GM18951 (cell line): ENCODE measurements at regions not wholly inside any gene's neighbourhood (a gene's known extent, or its start where the extent isn't known, plus 50 kb on each side); places are given as distances from the start of the nearest gene placed in this dataset.

ENCODE experiments used
- POLR2A ChIP-seq: IDR thresholded peaks from 4 replicates; pipeline ENCODE4 v1.6.1; 2011; ENCODE audit warnings: mild to moderate bottlenecking; ENCODE audit not compliant: insufficient read length, insufficient read depth; ENCODE audit errors: extremely low read depth
- in situ Hi-C: fragments of 300-500 bp; cut with MboI; formaldehyde crosslinking; loops from one replicate; pipeline ENCODE4 v1.12.0; 2022; ENCODE audit warnings: low sequenced_read_pairs, mixed read lengths, inconsistent platforms; ENCODE audit not compliant: unreplicated experiment

DNA sequence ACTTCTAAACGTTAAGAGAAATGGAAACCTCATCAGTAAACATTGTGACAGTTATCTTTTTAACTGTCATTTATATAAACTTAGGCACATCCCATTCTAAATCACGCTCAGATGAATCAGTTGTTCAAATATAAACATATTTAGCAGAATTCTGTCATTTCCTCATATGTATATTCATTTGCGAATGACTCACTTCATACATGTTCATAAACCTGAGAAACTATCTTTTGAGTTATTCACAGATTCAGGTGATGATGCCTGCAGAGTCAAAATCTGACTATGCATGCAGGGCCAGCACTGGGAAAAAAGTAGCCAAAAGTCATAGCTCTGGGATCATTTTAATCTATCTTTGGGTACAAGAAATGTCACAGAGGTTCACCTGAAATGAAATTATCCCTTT is 153.8 kb upstream of the PKN2 start:
- TF ChIP-seq POLR2A: no peak
- in situ Hi-C loops: no loop called here

DNA sequence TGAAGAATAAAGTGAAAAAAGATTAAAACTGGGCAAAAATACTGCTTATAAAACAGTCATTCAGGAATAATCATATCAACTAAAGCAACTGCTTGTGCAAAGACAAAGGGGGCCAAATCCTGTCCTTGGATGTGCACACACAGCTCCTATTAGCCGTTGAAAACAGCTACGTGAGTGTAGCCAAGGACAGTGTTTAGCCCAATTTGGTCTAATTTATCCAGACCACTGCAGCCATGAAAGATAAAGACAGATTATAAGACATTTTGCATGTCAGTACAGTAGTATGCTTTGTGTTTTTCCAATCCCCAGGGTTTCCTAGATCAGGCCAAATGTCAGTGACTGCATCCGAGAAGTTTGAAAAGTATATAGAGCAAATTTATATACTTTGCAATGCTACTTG is 146.3 kb upstream of the PKN2 start:
- no peak for TF ChIP-seq POLR2A
- in situ Hi-C loops: no loop called here

- TF ChIP-seq POLR2A: no peak
- in situ Hi-C loops: no loop called here
Observed at GRCh38 chr1:88538222-88538899, 145.7 kb upstream of the PKN2 start.

DNA sequence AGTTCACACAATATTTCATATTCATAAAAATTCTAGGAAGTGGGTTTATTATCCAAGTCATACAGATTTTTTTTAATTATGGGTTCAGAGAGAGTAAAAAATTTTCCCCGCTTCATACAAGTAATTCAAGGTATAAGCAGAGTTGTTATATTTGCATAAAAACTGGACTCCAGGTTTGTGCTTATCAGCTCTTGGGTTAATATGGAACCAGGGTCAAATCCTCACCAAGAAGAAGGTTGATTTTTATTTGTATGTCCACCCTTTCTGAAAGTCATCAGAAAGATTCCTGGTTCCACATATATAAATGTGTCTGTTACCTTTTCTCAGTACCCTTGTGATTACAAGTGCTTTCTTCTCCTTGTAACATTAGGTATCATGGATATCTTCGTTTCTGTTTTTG is 143.8 kb upstream of the PKN2 start:
- in situ Hi-C loops: no loop called here
- TF ChIP-seq POLR2A: no peak

GRCh38 chr1:88541596-88541995 is 142.5 kb upstream of the PKN2 start:
- in situ Hi-C loops: no loop called here
- no peak for TF ChIP-seq POLR2A

- TF ChIP-seq POLR2A: no peak
- in situ Hi-C loops: no loop called here
Observed at GRCh38 chr1:88544195-88544594, 139.9 kb upstream of the PKN2 start.

- TF ChIP-seq POLR2A: no peak
- in situ Hi-C loops: no loop called here
Observed at GRCh38 chr1:88549536-88549935, 134.5 kb upstream of the PKN2 start.

- in situ Hi-C loops: no loop called here
- TF ChIP-seq POLR2A: no peak
Observed at GRCh38 chr1:88552226-88552625, 131.8 kb upstream of the PKN2 start.

DNA sequence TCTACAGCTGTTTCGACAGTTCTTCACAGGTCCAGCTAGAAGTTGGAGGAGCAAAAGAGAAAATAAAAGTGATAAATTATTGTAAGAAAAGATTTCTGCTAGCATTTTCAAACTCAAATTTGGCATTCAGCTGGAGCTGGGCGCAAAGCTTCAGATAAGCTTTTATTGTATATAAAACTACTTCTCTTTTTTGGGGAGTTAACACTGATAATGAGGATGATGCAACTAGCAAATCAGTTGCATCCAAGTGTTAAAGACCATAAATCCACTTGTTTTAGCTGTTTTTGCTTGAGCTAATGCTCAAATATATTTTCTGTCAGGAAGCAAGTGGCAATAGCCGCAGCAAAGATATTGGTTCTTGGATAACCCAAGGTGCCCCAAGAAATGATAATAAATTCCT is 127.1 kb upstream of the PKN2 start:
- TF ChIP-seq POLR2A: no peak
- in situ Hi-C loops: no loop called here

DNA sequence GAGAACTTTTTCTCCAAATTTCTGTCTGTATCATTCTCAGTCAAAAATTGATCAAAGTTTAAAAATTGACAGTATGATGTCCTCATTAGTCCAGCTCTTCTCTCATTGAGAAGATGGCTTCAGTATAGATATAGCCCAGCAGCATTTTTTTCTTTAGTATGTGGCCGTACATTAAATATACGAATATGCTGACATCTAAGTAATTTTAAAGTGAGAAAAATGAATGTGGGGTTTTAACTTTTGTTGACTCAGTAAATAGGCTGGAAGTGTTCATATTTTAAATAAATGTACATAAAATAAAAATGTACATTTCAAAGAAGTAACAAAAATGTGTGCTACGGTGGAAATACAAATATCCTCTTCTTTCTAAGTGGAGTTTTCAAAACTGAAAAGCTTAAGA is 123.5 kb upstream of the PKN2 start:
- TF ChIP-seq POLR2A: no peak
- in situ Hi-C loops: no loop called here

DNA sequence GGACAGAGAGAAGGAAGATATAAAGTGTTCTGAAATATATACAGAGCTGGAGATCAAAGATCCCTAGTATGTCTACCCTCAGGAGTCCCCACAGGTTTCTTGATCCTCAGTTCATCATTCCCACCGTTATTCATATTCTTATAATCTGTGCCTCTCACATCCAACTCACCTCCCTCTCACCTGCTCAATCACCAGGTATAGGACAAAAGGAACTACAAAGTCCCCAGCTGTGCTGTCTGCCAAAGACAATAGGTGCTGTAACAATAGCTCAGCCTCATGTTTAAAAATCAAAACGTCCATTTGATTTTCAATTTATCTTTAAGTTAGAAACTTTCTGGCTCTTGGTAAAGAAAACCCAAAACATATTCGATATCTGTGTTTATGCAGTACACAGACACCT is 121.1 kb upstream of the PKN2 start:
- in situ Hi-C loops: no loop called here
- TF ChIP-seq POLR2A: no peak

- in situ Hi-C loops: no loop called here
- no peak for TF ChIP-seq POLR2A
Observed at GRCh38 chr1:88566615-88567387, 117.3 kb upstream of the PKN2 start.

DNA sequence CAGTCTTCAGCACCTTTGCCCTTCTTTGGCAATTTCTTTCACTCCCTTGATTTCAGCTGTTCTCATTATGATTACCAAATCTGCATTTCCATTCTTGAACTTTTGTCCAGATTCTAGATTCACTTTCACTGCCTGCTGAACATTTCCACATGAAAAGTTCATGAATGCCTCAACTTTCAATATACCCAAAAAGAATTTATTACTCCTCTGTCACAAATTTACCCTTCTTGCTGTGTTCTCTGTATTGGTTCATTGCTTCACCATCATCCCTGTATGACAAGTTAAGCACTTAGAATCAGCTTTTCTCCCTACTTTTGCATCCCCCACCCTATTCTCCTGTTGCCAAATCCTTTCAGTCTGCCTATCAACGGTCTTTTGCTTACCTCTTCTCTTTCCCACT is 112.6 kb upstream of the PKN2 start:
- in situ Hi-C loops: no loop called here
- TF ChIP-seq POLR2A: no peak

- in situ Hi-C loops: loop anchor here (25.0 kb wide), 1 partner anchor 1292 kb away; no protein-coding TSS in a partner anchor
- no peak for TF ChIP-seq POLR2A
Observed at GRCh38 chr1:88579598-88579997, 104.5 kb upstream of the PKN2 start.
